Lower lobe of right lung (tissue), 2 donors: ENCODE measurements at regions not wholly inside any gene's neighbourhood (a gene's known extent, or its start where the extent isn't known, plus 50 kb on each side); places are given as distances from the start of the nearest gene placed in this dataset.

Experiments used
- ATAC-seq, 2 donors: fragments of 200-7000 bp; cut with Tn5 transposase; one replicate each; pipeline ENCODE4 v1.9.1; 2020 to 2022; ENCODE audit warnings: mild to moderate bottlenecking in 2 of 2, moderate library complexity in 2 of 2
- DNase-seq: peaks from one replicate; pipeline ENCODE4 v3.0.0-alpha.2; 2020
- H3K27ac ChIP-seq: fragments of 200-600 bp; one replicate; pipeline ENCODE4 v1.8.0; 2022
- H3K27me3 ChIP-seq: fragments of 200-600 bp; one replicate; pipeline ENCODE4 v1.8.0; 2022; ENCODE audit warnings: low read depth
- H3K36me3 ChIP-seq: fragments of 200-600 bp; one replicate; pipeline ENCODE4 v1.8.0; 2022; ENCODE audit warnings: mild to moderate bottlenecking
- H3K4me1 ChIP-seq: fragments of 200-600 bp; one replicate; pipeline ENCODE4 v1.8.0; 2022
- H3K4me3 ChIP-seq: fragments of 200-600 bp; one replicate; pipeline ENCODE4 v1.8.0; 2022; ENCODE audit warnings: mild to moderate bottlenecking
- H3K9me3 ChIP-seq: fragments of 200-600 bp; one replicate; pipeline ENCODE4 v1.8.0; 2022
- intact Hi-C: fragments of 100-400 bp; cut with DNase I; formaldehyde crosslinking; loops from one replicate; pipeline ENCODE4 v1.11.0; 2022
- TF ChIP-seq, protein P1 (sequence below): fragments of 200-600 bp; IDR thresholded peaks from one replicate; pipeline ENCODE4 v1.8.0; 2022; ENCODE audit warnings: antibody characterized with exemption, mild to moderate bottlenecking
- donor health status: DM: no; HTN: yes; CAD: no; lungs with severe emphysema.

DNA sequence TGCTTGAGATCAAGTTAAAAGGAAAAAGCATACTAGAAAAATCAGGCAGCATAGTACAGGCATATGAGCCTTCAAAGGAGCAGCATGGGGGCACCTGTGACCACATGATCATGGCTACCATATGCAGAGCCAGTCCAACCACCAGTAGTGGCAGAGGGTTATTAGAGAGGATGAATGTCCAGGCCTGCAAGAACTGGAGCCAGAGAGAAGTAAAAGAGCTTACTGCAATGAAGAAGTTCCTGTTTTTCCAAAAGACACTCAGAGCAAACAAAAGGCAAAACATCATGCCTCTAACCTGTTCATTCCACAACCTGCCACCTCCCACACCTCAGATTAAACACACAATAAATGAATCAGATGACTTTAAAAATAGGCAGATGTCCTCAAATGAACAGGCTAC, 99.6 kb upstream of the NAMPT start:
- no peaks in the 10 kb centered on the region for H3K4me1 ChIP-seq
- no peaks in the 10 kb centered on the region for H3K36me3 ChIP-seq
- H3K27me3 ChIP-seq, result no peaks in the 10 kb centered on the region
- intact Hi-C loops, result no loop called here
- TF ChIP-seq, protein P1, sequence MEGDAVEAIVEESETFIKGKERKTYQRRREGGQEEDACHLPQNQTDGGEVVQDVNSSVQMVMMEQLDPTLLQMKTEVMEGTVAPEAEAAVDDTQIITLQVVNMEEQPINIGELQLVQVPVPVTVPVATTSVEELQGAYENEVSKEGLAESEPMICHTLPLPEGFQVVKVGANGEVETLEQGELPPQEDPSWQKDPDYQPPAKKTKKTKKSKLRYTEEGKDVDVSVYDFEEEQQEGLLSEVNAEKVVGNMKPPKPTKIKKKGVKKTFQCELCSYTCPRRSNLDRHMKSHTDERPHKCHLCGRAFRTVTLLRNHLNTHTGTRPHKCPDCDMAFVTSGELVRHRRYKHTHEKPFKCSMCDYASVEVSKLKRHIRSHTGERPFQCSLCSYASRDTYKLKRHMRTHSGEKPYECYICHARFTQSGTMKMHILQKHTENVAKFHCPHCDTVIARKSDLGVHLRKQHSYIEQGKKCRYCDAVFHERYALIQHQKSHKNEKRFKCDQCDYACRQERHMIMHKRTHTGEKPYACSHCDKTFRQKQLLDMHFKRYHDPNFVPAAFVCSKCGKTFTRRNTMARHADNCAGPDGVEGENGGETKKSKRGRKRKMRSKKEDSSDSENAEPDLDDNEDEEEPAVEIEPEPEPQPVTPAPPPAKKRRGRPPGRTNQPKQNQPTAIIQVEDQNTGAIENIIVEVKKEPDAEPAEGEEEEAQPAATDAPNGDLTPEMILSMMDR, result no peak
- H3K9me3 ChIP-seq, result no peaks in the 10 kb centered on the region
- H3K27ac ChIP-seq, result no peak overlapping the region
- no peak for DNase-seq
- H3K4me3 ChIP-seq, result no peak overlapping the region
- ATAC-seq, result no peak

GRCh38 chr7:106382929-106383328, 98.1 kb upstream of the NAMPT start:
- no peak overlapping the region for H3K27ac ChIP-seq
- H3K4me3 ChIP-seq, result no peak overlapping the region
- no peak for ATAC-seq
- H3K4me1 ChIP-seq, result no peaks in the 10 kb centered on the region
- TF ChIP-seq, protein P1, result no peak
- no peaks in the 10 kb centered on the region for H3K9me3 ChIP-seq
- DNase-seq, result no peak
- no peaks in the 10 kb centered on the region for H3K36me3 ChIP-seq
- intact Hi-C loops, result no loop called here
- H3K27me3 ChIP-seq, result no peaks in the 10 kb centered on the region

- TF ChIP-seq, protein P1, result no peak
- H3K4me3 ChIP-seq, result no peak overlapping the region
- H3K27me3 ChIP-seq, result no peaks in the 10 kb centered on the region
- H3K36me3 ChIP-seq, result no peaks in the 10 kb centered on the region
- no peaks in the 10 kb centered on the region for H3K9me3 ChIP-seq
- no peak overlapping the region for H3K27ac ChIP-seq
- DNase-seq, result no peak
- intact Hi-C loops, result no loop called here
- H3K4me1 ChIP-seq, result no peaks in the 10 kb centered on the region
- no peak for ATAC-seq
Measured at GRCh38 chr7:106382129-106382528, 97.3 kb upstream of the NAMPT start.

GRCh38 chr7:106381252-106381651, 96.5 kb upstream of the NAMPT start:
- H3K27ac ChIP-seq, result no peak overlapping the region
- ATAC-seq (no peak), DNase-seq (no peak)
- no peaks in the 10 kb centered on the region for H3K9me3 ChIP-seq
- intact Hi-C loops, result no loop called here
- H3K4me3 ChIP-seq, result no peak overlapping the region
- no peaks in the 10 kb centered on the region for H3K4me1 ChIP-seq
- TF ChIP-seq, protein P1, result no peak
- no peaks in the 10 kb centered on the region for H3K36me3 ChIP-seq
- H3K27me3 ChIP-seq, result no peaks in the 10 kb centered on the region

DNA sequence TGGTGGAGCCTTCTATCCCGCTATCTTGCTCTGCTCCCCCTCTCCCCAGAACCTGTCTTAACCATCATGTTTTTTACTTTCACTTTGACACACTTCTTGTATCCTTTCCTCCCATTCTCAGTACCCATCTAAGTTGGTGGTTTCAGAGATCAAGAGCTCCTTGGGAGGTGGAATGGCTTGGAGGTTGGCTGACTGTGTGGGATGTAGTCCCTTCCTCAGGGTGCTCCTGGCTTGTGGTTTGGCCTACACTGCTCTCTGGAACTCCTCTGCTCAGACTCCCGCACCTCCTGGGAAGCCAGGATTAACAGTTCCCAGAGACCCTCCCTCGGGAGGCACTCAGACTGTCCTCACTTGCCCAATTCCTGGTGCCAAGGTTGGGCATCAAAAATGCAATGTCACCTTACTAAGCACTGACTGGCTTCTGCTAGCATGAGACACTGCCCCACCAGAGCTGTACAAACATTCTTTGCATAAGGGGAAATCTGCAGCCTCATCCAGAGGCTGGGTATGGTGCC, 93.1 kb upstream of the NAMPT start:
- H3K27ac ChIP-seq, result no peak overlapping the region
- no peaks in the 10 kb centered on the region for H3K36me3 ChIP-seq
- H3K4me1 ChIP-seq, result no peaks in the 10 kb centered on the region
- intact Hi-C loops, result no loop called here
- H3K4me3 ChIP-seq, result no peak overlapping the region
- no peaks in the 10 kb centered on the region for H3K9me3 ChIP-seq
- TF ChIP-seq, protein P1, result no peak
- no peaks in the 10 kb centered on the region for H3K27me3 ChIP-seq
- DNase-seq, result no peak
- ATAC-seq, result no peak
